KBM-7 (cell line): ENCODE measurements at regions not wholly inside any gene's neighbourhood (a gene's known extent, or its start where the extent isn't known, plus 50 kb on each side); places are given as distances from the start of the nearest gene placed in this dataset.

Source experiments
- DNase-seq: peaks from one replicate; pipeline ENCODE4 v3.0.0-alpha.2; 2015
- in situ Hi-C: fragments of 300-500 bp; cut with MboI; formaldehyde crosslinking; loops from 2 replicates; pipeline ENCODE4 v1.14.3; 2020; ENCODE audit warnings: low sequenced_read_pairs, low pct_unique_long_range_greater_than_20kb, mixed read lengths

- DNase-seq: no peak
- in situ Hi-C loops: no loop called here
Measured at GRCh38 chr11:70486731-70487130, 88.4 kb downstream of the CTTN start.

DNA sequence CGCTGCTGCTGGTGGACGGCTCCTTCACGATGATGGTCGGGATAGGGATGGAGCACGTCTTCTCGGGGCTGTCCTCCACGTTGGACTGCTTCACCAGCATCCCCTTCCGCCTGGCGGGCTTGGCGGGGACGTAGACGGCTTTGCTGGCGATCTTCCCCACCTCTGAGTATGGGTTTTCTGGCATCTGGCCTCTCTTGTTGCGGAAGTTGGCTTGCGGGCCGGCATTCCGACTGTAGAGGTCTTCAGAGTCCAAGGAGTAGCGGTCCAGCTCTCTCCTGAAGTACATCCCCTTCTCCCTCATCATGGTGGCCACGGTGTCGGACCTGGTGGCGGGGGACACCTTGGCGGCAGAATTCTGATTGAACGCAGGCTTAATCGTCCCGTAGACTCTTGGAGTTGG lies 88.8 kb downstream of the CTTN start:
- DNase-seq: no peak
- in situ Hi-C loops: no loop called here

GRCh38 chr11:70487756-70488155 lies 89.4 kb downstream of the CTTN start:
- in situ Hi-C loops: no loop called here
- DNase-seq: no peak

DNA sequence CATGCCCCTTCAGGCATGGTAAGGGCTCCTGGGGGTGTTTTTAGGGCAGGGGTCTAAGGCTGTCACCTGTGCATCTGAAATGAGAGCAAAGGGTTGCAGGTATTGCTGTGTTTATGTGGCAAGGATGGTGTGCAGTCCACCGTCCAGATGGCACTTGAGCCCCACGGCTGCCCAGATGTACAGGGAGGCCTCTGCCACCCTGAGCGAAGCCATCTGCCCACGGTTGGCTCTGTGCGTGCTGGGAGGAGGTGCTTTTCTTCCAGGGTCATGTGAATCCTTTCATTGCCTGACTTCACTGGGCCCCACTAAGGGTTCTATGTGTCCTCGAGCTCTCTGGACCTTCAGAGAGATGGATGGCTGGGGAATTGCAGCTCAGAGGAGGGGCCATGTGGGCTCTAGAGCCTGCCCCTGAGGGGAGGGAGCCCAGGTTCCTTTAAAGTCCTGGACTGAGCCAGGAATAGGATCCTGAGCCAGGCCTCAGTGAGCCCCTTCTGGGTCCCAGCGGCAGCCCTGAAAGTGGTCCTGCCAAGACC lies 89.9 kb downstream of the CTTN start:
- no peak for DNase-seq
- in situ Hi-C loops: no loop called here

DNA sequence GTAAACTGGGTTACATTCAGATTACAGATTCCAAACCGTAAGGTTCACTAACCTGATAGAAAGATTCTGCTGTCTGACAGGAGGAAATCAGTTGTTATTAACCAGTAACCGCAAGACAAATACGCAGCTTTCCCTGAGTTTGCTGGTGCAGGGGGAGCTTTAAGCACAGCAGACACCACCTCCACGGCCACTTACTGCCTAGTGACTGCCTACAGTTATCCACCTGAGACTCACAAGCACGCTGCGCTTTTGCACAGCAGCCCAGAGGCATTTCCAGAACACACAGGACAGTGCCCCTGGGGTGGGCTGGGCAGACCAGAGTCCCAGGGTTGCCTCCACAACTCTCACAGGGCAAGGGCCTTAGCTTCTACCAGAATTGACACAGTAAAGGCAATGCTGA lies 90.9 kb downstream of the CTTN start:
- DNase-seq: no peak
- in situ Hi-C loops: no loop called here

GRCh38 chr11:70490208-70490607 lies 91.9 kb downstream of the CTTN start:
- DNase-seq: no peak
- in situ Hi-C loops: no loop called here

DNA sequence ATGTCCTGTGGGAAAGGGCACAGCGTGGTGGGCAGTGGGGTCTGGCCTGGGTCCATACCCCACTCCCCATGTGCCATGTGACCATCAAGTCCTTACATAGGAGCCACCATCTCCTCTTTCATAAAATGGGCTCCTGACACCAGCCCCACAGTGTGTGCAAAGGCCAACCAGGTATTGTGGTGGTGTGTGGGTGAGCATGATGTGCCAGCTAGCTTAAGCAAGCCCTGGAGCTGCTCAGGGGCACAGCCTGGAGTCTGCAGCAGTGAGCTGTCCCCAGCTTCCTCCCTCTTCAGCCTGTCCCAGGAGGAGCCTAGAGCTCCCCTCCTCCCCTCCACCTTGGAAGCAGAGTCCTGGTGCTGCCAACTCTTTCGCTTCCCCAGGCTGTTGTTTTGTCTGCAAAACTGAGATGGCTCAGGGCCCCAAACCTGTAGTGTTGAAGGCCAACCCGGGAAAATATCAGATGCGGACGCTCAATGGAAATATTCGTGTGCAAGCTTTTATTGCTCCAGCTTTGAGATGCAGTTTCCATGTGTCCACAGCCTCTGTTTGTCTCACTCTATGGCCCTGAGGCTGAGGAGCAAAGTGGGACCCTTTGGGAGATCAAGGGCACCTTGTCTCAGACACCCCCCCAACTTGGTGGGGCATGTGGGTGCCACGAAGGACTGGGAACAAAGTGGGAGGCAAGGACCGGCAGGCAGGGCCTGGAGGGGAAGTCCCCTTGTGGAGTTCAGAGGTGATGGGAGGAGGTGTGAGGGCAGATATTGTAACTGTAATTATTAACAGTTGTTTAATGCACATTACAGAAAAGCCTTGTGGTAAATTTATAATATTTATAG lies 92.6 kb downstream of the CTTN start:
- in situ Hi-C loops: no loop called here
- DNase-seq: no peak

DNA sequence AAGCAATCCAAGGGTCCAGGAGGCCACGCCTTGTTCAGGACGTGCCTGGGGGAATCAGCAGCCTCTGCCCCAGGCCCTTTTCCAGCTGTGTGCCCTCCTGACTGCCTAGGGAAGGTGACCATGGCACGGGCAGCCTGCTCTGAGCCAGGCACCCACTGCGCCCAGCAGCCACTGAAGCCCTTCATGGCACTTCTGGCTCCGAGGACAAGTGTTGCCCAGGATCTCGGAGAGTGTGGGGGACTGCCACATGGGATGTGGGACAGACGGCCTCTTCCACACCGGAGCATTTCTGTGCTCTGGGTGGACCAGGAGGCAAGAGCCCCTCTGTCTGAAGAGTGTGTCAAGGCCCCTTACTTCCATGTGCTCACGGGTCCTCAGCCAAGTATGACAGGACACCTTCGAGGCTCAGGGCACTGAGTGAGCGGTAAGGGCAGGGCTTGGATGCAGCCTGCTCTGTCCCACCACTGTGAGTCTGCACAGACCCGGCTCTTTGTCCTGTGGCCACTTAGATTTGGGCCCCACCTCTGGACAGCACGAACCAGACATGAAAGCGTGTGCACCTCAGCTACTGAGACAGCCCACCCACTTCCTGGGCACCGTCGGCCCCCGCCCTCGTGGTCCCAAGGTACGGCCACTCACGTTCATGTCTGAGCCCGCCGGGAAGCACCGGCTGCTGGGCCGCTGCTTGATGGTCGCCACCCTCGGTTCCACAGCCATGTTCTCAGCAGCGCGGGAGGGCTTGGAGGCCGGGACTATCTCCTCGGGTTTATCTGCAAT lies 93.6 kb downstream of the CTTN start:
- in situ Hi-C loops: no loop called here
- DNase-seq: no peak

DNA sequence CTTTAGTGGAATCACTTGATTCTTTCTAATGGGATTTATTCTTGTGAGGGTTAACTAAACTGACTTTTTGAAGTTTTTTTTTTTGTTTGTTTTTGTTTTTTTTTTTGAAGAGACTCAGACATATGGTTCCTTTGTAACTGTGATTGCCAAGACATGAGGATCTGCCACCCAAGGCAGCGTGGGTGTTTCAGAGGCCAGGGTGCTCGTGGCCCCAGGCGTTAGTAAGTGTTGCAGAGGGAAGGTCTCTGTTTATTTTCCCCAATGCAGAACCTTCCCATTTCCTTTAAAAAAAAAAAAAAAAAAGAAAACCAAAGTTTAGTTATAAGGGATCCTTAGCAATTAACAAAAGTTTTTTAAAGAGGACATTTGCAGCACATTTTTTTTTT lies 94.8 kb downstream of the CTTN start:
- in situ Hi-C loops: no loop called here

DNA sequence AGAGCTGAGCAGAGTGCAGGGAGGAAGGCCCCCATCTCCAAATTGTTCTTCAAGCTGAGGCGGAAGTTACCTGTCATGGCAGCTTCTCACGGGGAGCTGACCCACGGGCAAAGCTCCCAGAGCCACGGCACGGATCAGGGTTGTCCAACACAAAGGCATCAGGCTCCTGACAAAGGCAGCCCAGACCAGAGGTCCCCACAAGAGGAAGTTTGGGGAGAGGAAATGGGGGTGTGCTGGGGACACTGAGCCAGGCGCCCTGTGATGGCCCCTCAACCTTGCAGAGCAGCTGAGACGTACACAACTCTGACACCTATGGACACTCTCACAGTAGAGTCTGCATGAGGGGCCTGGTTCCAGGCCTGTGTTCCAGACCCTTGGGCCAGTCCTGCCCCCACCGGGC lies 95.6 kb downstream of the CTTN start:
- no peak for DNase-seq
- in situ Hi-C loops: no loop called here

More for the DNA sequence above, 94.8 kb downstream of the CTTN start:
- DNase-seq: no peak

- DNase-seq: no peak
- in situ Hi-C loops: no loop called here
Measured at GRCh38 chr11:70494559-70495350, 96.4 kb downstream of the CTTN start.

- DNase-seq: no peak
- in situ Hi-C loops: no loop called here
Measured at GRCh38 chr11:70495351-70496310, 97.3 kb downstream of the CTTN start.

DNA sequence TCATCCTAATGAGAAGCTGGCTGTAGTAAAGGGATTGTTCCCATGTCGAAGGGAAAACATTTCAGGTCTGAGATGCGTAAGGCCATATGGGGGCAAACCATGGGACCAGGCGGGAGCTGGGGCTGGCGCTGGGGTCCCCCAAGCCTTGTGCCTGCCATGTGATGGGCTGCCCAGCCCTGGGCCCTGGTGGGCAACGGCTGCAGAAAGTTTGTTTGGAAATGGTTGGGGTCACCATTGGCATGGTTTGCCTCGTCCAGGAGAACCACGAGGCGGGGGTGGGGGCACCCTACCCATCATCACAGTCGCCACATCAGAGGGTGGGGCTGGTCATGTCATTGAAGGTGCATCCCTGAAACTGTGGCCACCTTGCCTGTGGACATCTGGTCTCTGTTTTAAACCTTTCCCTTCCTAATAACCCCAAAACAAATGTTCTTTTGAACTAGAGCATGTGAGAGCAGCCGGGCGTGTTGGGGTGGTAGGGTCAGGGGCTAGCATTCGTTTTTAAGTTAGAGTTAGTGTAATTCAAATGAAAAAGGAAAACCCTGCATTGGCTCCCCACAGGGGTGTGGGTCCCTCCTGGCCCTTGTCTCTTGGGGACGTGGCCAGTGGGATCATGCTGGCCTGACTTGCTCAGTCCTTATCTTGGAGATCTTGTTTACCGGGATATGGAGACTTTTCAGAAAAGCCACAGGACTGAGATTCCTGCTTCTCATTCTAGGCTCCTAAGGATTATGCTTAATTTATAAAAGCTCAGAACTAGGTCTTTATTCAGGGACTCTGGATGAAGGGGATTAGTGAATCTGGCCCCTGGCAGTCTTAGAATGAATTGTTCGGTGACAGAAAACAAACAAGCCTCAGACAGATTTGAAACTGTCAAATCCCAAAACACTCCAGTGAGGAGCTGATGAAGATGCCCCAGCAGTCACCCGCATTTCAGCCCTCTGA lies 98.5 kb downstream of the CTTN start:
- in situ Hi-C loops: no loop called here
- DNase-seq: no peak

GRCh38 chr11:70497536-70498075 lies 99.3 kb downstream of the CTTN start:
- in situ Hi-C loops: no loop called here
- DNase-seq: no peak

- DNase-seq: no peak
- in situ Hi-C loops: no loop called here
Measured at GRCh38 chr11:70498171-70498571, 99.8 kb downstream of the CTTN start.

GRCh38 chr11:70498976-70499801 lies 100.9 kb downstream of the CTTN start:
- no peak for DNase-seq
- in situ Hi-C loops: no loop called here
